CD14-positive monocyte (primary cell): ENCODE measurements at regions not wholly inside any gene's neighbourhood (a gene's known extent, or its start where the extent isn't known, plus 50 kb on each side); places are given as distances from the start of the nearest gene placed in this dataset.
A peak's percentile ranks its signal among the peaks of the same experiment; 100 is the strongest.

Experiments used
- DNase-seq, 3 donors: peaks; one replicate each; pipeline ENCODE4 v3.0.0-alpha.2; 2011 to 2022
- H2AFZ ChIP-seq: 2 replicates; pipeline ENCODE4 v1.6.0; 2012; ENCODE audit warnings: mild to moderate bottlenecking, low read depth, low read length, inconsistent platforms; ENCODE audit not compliant: insufficient read depth, poor library complexity, severe bottlenecking
- H3K27ac ChIP-seq, 2 donors: 1 replicate in 1 of 2; 2 replicates in 1 of 2; pipeline ENCODE4 v1.5.1; 2012 to 2013; ENCODE audit warnings: low read length in 2 of 2, control low read depth in 1 of 2, inconsistent platforms in 1 of 2, low read depth in 1 of 2, mild to moderate bottlenecking in 1 of 2
- H3K27me3 ChIP-seq, 2 donors: one replicate each; pipeline versions ENCODE4 v1.6.0 to v1.6.1; 2011 to 2013; ENCODE audit warnings: low read length in 2 of 2; ENCODE audit not compliant: control insufficient read depth in 2 of 2, insufficient read depth in 2 of 2
- H3K36me3 ChIP-seq, 2 donors: replicated peaks in 1 of 2; 1 replicate in 1 of 2; 2 replicates in 1 of 2; pipeline versions ENCODE4 v1.5.1 to v1.6.1; 2012 to 2013; ENCODE audit warnings: low read length in 2 of 2, control low read depth in 1 of 2, inconsistent platforms in 1 of 2, mild to moderate bottlenecking in 1 of 2; ENCODE audit not compliant: insufficient read depth in 2 of 2, control insufficient read depth in 1 of 2
- H3K4me1 ChIP-seq, 2 donors: 1 replicate in 1 of 2; 2 replicates in 1 of 2; pipeline versions ENCODE4 v1.5.1 to v1.6.1; 2012 to 2013; ENCODE audit warnings: low read length in 2 of 2, control low read depth in 1 of 2, inconsistent platforms in 1 of 2, mild to moderate bottlenecking in 1 of 2, moderate library complexity in 1 of 2; ENCODE audit not compliant: insufficient read depth in 2 of 2, control insufficient read depth in 1 of 2
- H3K4me2 ChIP-seq: replicated peaks from 2 replicates; pipeline ENCODE3; 2012; ENCODE audit warnings: low read length, moderate library complexity, mild to moderate bottlenecking; ENCODE audit not compliant: poor library complexity, severe bottlenecking; ENCODE audit errors: extremely low read depth
- H3K4me3 ChIP-seq, 3 experiments: fragments of 200-600 bp in 1 of 3; sonication (generic) in 1 of 3; replicated peaks in 1 of 3; 1 replicate in 2 of 3; 2 replicates in 1 of 3; pipeline ENCODE4 v1.5.1; 2011 to 2013; ENCODE audit warnings: low read length in 3 of 3, mild to moderate bottlenecking in 3 of 3, control low read depth in 2 of 3, low read depth in 2 of 3, inconsistent platforms in 1 of 3, moderate library complexity in 1 of 3
- H3K79me2 ChIP-seq: 2 replicates; pipeline ENCODE4 v1.6.0; 2012; ENCODE audit warnings: mild to moderate bottlenecking, control low read depth, inconsistent platforms, low read length, moderate library complexity; ENCODE audit not compliant: insufficient read depth
- H3K9ac ChIP-seq: 2 replicates; pipeline ENCODE4 v1.6.0; 2017; ENCODE audit warnings: low read length, mild to moderate bottlenecking; ENCODE audit not compliant: insufficient read depth, poor library complexity, severe bottlenecking
- H3K9me3 ChIP-seq, 2 donors: replicated peaks in 1 of 2; 1 replicate in 1 of 2; 2 replicates in 1 of 2; pipeline versions ENCODE4 v1.5.1 to v1.6.1; 2012 to 2013; ENCODE audit warnings: low read length in 2 of 2, control low read depth in 1 of 2; ENCODE audit not compliant: control insufficient read depth in 1 of 2, insufficient read depth in 1 of 2
- H4K20me1 ChIP-seq: 2 replicates; pipeline ENCODE4 v1.6.0; 2012; ENCODE audit warnings: mild to moderate bottlenecking, low read length, control low read depth, moderate library complexity; ENCODE audit not compliant: insufficient read depth
- H3K27ac Mint-ChIP-seq, 7 donors: one replicate each; pipeline ENCODE4 v1.8.0; 2020; ENCODE audit warnings: mild to moderate bottlenecking in 7 of 7, mixed read lengths in 7 of 7, moderate library complexity in 6 of 7, inconsistent platforms in 2 of 7
- H3K27me3 Mint-ChIP-seq, 3 donors: one replicate each; pipeline ENCODE4 v1.8.0; 2021 to 2022; ENCODE audit warnings: low read depth in 3 of 3, mild to moderate bottlenecking in 3 of 3, mixed read lengths in 3 of 3, moderate library complexity in 3 of 3, inconsistent platforms in 1 of 3
- H3K36me3 Mint-ChIP-seq, 2 donors: one replicate each; pipeline ENCODE4 v1.8.0; 2020; ENCODE audit warnings: mixed read lengths in 2 of 2, inconsistent platforms in 1 of 2, mild to moderate bottlenecking in 1 of 2
- H3K4me1 Mint-ChIP-seq: one replicate; pipeline ENCODE4 v1.8.0; 2020; ENCODE audit warnings: mild to moderate bottlenecking, mixed read lengths
- H3K4me3 Mint-ChIP-seq, 2 donors: one replicate each; pipeline ENCODE4 v1.8.0; 2020; ENCODE audit warnings: mild to moderate bottlenecking in 2 of 2, mixed read lengths in 2 of 2, moderate library complexity in 1 of 2
- H3K9me3 Mint-ChIP-seq, 7 donors: one replicate each; pipeline ENCODE4 v1.8.0; 2020 to 2022; ENCODE audit warnings: mixed read lengths in 7 of 7, mild to moderate bottlenecking in 6 of 7, moderate library complexity in 6 of 7, inconsistent platforms in 2 of 7
- WGBS: methylation state at CpG from one replicate; pipeline ENCODE4 v1.1.5; 2013; ENCODE audit warnings: missing lambda C conversion rate; ENCODE audit not compliant: insufficient coverage; 5-methylcytosine and 5-hydroxymethylcytosine counted together
- intact Hi-C, 2 donors: fragments of 100-400 bp; cut with micrococcal nuclease; formaldehyde crosslinking; loops; one replicate each; pipeline versions ENCODE4 v1.15.0 to v1.15.1; 2023
- TF ChIP-seq, protein P1 (sequence below): fragments of 200-600 bp; IDR thresholded peaks from one replicate; pipeline ENCODE4 v1.8.0; 2022; ENCODE audit warnings: antibody characterized with exemption, mild to moderate bottlenecking

DNA sequence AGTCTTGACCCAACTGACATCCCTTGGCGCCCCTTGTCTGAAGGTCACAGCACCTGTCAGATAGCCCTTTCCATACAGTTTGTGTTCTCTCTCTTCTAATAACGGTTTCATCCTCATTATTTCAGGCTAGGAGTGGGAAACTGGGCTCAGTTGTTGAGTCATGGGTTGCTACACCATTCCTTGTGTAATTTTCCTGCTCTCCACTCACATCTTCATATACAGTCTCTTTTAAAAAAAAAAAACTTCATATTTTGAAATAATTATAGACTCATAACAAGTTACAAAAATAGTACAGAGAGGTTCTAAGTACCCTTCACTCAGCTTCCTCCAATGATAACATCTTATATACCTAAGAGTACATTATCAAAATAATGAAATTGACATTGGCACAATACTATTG lies 60.2 kb upstream of the GRPR start:
- peaks cover 30% of the 10 kb centered on the region for H3K4me1 Mint-ChIP-seq
- H3K36me3 Mint-ChIP-seq = no peaks in the 10 kb centered on the region
- intact Hi-C loops = no loop called here
- peaks cover 0 to 42% of the 10 kb centered on the region in 2 donors for H3K27me3 ChIP-seq
- H2AFZ ChIP-seq = no peak overlapping the region
- no peaks in the 10 kb centered on the region for H4K20me1 ChIP-seq
- no peak overlapping the region for H3K9ac ChIP-seq
- H3K9me3 ChIP-seq = peaks cover 0 to 4% of the 10 kb centered on the region in 2 donors
- H3K79me2 ChIP-seq = no peaks in the 10 kb centered on the region
- TF ChIP-seq, protein P1, sequence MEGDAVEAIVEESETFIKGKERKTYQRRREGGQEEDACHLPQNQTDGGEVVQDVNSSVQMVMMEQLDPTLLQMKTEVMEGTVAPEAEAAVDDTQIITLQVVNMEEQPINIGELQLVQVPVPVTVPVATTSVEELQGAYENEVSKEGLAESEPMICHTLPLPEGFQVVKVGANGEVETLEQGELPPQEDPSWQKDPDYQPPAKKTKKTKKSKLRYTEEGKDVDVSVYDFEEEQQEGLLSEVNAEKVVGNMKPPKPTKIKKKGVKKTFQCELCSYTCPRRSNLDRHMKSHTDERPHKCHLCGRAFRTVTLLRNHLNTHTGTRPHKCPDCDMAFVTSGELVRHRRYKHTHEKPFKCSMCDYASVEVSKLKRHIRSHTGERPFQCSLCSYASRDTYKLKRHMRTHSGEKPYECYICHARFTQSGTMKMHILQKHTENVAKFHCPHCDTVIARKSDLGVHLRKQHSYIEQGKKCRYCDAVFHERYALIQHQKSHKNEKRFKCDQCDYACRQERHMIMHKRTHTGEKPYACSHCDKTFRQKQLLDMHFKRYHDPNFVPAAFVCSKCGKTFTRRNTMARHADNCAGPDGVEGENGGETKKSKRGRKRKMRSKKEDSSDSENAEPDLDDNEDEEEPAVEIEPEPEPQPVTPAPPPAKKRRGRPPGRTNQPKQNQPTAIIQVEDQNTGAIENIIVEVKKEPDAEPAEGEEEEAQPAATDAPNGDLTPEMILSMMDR = no peak
- peaks cover 0 to 16% (median 0%) of the 10 kb centered on the region in 3 donors for H3K27me3 Mint-ChIP-seq
- peaks cover 26 to 31% of the 10 kb centered on the region in 2 donors for H3K4me1 ChIP-seq
- no peak overlapping the region for H3K4me2 ChIP-seq
- peak overlapping the region in 5 of 7 donors; percentile 52 to 81 (median 65) for H3K27ac Mint-ChIP-seq
- no peak overlapping the region for H3K4me3 Mint-ChIP-seq
- peaks cover 0 to 7% (median 0%) of the 10 kb centered on the region in 7 donors for H3K9me3 Mint-ChIP-seq
- DNase-seq = peak; percentile 4 to 54 (median 40)
- H3K27ac ChIP-seq = peak overlapping the region in 1 of 2 donors; percentile 46
- H3K36me3 ChIP-seq = no peaks in the 10 kb centered on the region
- H3K4me3 ChIP-seq = no peak overlapping the region
- WGBS = no CpG with 5 or more reads among the region's 2 CpGs

DNA sequence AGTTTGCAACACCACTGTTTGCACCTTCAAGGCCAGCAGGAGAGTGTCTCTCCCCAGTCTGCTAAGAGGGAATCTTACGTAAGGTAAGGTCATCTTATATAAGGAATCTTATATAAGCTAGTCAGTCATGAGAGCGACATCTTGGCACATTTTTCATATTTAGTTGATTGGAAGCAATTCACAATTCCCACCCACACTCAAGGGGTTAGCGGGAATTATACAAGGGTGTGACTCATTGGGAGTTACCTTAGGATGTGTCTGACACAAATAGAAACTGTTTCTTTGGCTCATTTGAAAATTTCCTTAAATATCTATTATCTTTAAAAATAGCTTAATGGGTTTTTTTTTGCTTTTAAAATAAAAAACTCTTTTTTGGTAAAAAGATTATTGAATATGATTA lies 62.1 kb upstream of the GRPR start:
- H3K9ac ChIP-seq = no peak overlapping the region
- no peak for DNase-seq
- TF ChIP-seq, protein P1 = no peak
- no peak overlapping the region for H2AFZ ChIP-seq
- no peaks in the 10 kb centered on the region for H4K20me1 ChIP-seq
- no peaks in the 10 kb centered on the region for H3K36me3 Mint-ChIP-seq
- H3K27ac ChIP-seq = no peak overlapping the region
- H3K4me3 ChIP-seq = no peak overlapping the region
- peaks cover 24% of the 10 kb centered on the region for H3K4me1 Mint-ChIP-seq
- no CpG with 5 or more reads among the region's 3 CpGs for WGBS
- intact Hi-C loops = no loop called here
- no peaks in the 10 kb centered on the region for H3K36me3 ChIP-seq
- H3K27me3 ChIP-seq = peaks cover 0 to 44% of the 10 kb centered on the region in 2 donors
- H3K4me1 ChIP-seq = peaks cover 17% of the 10 kb centered on the region in 2 donors
- no peak overlapping the region for H3K4me3 Mint-ChIP-seq
- H3K9me3 ChIP-seq = peaks cover 0 to 4% of the 10 kb centered on the region in 2 donors
- H3K9me3 Mint-ChIP-seq = peaks cover 0 to 7% (median 0%) of the 10 kb centered on the region in 7 donors
- no peak overlapping the region for H3K27ac Mint-ChIP-seq
- no peaks in the 10 kb centered on the region for H3K79me2 ChIP-seq
- peaks cover 0 to 14% (median 0%) of the 10 kb centered on the region in 3 donors for H3K27me3 Mint-ChIP-seq
- H3K4me2 ChIP-seq = no peak overlapping the region
